ENCODE measurements at regions not wholly inside any gene's neighbourhood (a gene's known extent, or its start where the extent isn't known, plus 50 kb on each side); places are given as distances from the start of the nearest gene placed in this dataset.

DNA sequence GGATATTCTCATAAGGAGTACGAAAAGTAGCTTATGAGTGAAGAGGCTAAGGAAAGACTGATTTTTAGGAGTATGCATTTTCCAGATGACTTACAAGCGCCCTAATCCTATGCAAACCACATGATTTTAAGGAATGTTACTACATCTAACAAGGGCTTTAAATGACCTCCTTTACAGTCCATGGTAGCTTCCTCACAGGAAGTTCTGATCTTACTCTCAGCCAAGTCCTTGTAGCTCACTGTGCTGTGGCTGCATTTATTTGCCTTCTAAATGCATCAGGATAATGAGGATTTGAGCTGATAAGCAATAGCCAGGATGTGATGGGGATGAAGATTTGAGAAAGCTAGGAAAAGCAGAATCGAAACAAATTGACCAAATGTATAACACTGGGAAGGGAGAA lies 896.0 kb downstream of the MCTP2 start:
- intact Hi-C loops (cut with DNase I; ENCODE audit: low total_unique reads) = no loop called here

DNA sequence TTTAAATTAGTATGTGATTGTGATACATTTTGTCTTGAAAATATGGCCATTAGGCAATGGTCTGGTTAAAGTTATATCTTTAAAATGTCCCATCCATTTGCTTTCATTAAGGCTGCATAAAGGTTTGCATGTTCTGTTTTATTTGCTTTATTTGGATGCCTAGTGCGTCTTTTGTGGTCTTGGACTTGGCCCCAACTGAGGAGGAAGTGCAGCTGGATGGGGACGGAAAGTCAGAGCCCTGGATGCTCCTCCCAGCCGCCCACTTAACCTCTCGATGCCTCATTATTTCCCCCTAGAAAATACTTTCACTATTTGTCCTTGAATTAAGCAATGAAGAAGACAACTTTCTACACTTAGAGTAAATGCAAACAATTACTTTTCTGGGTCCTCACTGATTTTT lies 898.2 kb downstream of the MCTP2 start:
- Histone ChIP-seq H3K4me3 (no peak overlapping the region), H3K36me3 (no peaks in the 10 kb centered on the region), H3K9me3 (no peaks in the 10 kb centered on the region), H3K27ac (peak overlapping the region; percentile 21 to 32), H3K27me3 (no peaks in the 10 kb centered on the region), H3K4me1 (peaks cover 0 to 2% of the 10 kb centered on the region in 2 donors)
- intact Hi-C loops (cut with DNase I; ENCODE audit: low total_unique reads) = no loop called here
- DNase-seq = peak; percentile 32 to 54
- TF ChIP-seq, protein P1, sequence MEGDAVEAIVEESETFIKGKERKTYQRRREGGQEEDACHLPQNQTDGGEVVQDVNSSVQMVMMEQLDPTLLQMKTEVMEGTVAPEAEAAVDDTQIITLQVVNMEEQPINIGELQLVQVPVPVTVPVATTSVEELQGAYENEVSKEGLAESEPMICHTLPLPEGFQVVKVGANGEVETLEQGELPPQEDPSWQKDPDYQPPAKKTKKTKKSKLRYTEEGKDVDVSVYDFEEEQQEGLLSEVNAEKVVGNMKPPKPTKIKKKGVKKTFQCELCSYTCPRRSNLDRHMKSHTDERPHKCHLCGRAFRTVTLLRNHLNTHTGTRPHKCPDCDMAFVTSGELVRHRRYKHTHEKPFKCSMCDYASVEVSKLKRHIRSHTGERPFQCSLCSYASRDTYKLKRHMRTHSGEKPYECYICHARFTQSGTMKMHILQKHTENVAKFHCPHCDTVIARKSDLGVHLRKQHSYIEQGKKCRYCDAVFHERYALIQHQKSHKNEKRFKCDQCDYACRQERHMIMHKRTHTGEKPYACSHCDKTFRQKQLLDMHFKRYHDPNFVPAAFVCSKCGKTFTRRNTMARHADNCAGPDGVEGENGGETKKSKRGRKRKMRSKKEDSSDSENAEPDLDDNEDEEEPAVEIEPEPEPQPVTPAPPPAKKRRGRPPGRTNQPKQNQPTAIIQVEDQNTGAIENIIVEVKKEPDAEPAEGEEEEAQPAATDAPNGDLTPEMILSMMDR (IDR thresholded peaks at IDR 0.05) = no peak
- TF ChIP-seq POLR2A (IDR thresholded peaks at IDR 0.05) = no peak

More for the DNA sequence above, 896.0 kb downstream of the MCTP2 start:
- Histone ChIP-seq H3K36me3 (no peaks in the 10 kb centered on the region), H3K4me1 (no peaks in the 10 kb centered on the region), H3K27ac (no peak overlapping the region), H3K9me3 (no peaks in the 10 kb centered on the region), H3K27me3 (no peaks in the 10 kb centered on the region), H3K4me3 (no peak overlapping the region)
- TF ChIP-seq POLR2A (IDR thresholded peaks at IDR 0.05) = no peak
- TF ChIP-seq, protein P1 (IDR thresholded peaks at IDR 0.05) = no peak
- no peak for DNase-seq

DNA sequence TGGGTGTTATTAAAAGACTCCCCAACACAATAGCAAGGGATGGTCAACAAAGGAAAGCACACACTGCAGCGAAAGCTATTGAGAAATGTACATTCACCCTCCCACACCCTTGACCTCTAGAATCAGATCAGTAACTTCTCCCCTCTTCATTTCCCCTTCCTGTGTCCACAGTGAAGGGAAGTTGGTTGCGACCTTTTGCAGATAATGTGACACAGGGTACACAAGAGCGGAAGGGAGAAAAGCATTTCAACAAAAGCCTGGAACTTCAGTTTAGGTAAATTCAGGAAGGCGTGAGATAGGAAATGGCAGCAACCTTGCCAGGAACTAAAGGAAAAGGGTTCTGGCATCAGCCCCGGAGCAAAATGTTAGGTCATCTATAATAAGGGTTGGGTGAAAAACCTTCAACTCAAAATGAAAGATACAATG lies 899.8 kb downstream of the MCTP2 start:
- DNase-seq = peak in 1 of 2 donors; percentile 41
- Histone ChIP-seq H3K4me1 (peaks cover 0 to 7% of the 10 kb centered on the region in 2 donors), H3K27me3 (no peaks in the 10 kb centered on the region), H3K9me3 (no peaks in the 10 kb centered on the region), H3K36me3 (no peaks in the 10 kb centered on the region), H3K4me3 (no peak overlapping the region), H3K27ac (no peak overlapping the region)
- TF ChIP-seq, protein P1 (IDR thresholded peaks at IDR 0.05) = no peak
- no peak for TF ChIP-seq POLR2A (IDR thresholded peaks at IDR 0.05)
- intact Hi-C loops (cut with DNase I; ENCODE audit: low total_unique reads) = no loop called here

DNA sequence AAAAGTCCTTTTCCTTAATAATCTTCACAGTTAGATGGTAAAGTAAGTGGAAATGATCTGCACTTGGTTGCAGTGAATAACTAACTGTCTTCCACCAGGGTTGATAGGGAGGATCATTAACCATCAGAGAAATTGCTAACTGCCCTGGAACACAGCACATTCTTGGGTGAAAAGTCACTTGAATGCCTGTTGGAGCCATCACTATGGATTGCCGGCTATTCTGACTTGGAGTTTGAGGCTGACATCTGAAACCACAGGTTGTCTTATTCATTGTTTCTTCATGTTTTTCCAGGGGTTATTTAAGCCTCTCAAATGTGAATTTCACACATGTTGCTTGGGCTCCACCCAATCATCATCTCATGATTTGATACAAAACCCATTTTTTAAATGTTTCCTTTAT lies 901.4 kb downstream of the MCTP2 start:
- Histone ChIP-seq H3K9me3 (no peaks in the 10 kb centered on the region), H3K4me3 (no peak overlapping the region), H3K4me1 (peaks cover 0 to 7% of the 10 kb centered on the region in 2 donors), H3K27me3 (no peaks in the 10 kb centered on the region), H3K27ac (peak overlapping the region in 1 of 2 donors; percentile 35), H3K36me3 (no peaks in the 10 kb centered on the region)
- intact Hi-C loops (cut with DNase I; ENCODE audit: low total_unique reads) = no loop called here
- TF ChIP-seq, protein P1 (IDR thresholded peaks at IDR 0.05) = no peak
- no peak for TF ChIP-seq POLR2A (IDR thresholded peaks at IDR 0.05)
- no peak for DNase-seq

DNA sequence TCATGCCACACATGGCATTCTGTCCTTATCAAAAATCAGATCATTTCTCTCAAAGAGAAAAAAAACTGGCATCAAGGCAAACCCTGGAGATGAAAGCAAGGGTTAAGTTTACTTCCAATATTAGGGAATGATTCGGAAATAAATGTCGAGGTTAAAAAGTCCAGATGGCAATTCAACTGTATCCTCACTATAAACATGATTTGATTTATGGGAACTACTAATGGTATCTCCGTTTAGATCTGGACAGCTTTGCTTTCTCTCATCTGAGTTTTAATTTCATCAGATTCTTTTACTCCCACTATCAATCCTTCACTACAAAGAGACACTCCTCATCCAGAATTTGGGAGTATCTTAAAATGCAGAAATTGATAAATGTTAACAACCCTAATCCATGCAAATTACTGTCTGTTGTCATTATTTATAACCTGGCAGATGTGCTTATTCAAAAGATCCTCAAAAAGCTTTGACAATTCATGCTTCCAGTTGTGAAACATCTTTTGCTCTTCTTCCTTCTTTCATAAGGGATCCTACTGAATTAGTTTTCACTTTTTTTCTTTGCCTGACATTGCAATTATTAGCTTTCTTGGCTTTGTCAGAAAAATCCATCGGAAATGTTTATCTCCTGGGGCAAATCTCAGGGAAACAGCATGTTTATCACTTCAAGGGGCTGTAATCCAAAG lies 903.2 kb downstream of the MCTP2 start:
- Histone ChIP-seq H3K36me3 (no peaks in the 10 kb centered on the region), H3K27ac (peak overlapping the region in 1 of 2 donors; percentile 34), H3K27me3 (no peaks in the 10 kb centered on the region), H3K9me3 (no peaks in the 10 kb centered on the region), H3K4me3 (no peak overlapping the region), H3K4me1 (peaks cover 0 to 7% of the 10 kb centered on the region in 2 donors)
- intact Hi-C loops (cut with DNase I; ENCODE audit: low total_unique reads) = no loop called here
- TF ChIP-seq, protein P1 (IDR thresholded peaks at IDR 0.05) = no peak
- TF ChIP-seq POLR2A (IDR thresholded peaks at IDR 0.05) = no peak
- no peak for DNase-seq

Measured in uterus (tissue), 3 donors.